Liver (tissue), 8 donors: ENCODE measurements at regions not wholly inside any gene's neighbourhood (a gene's known extent, or its start where the extent isn't known, plus 50 kb on each side); places are given as distances from the start of the nearest gene placed in this dataset.

Source experiments
- DNase-seq: peaks from one replicate; pipeline ENCODE4 v3.0.0-alpha.2; 2017; ENCODE audit warnings: low spot score
- H3K27ac ChIP-seq, 2 donors: one replicate each; pipeline ENCODE4 v1.7.0; 2013; ENCODE audit warnings: inconsistent platforms in 2 of 2, low read length in 2 of 2, control low read depth in 1 of 2, low read depth in 1 of 2, mild to moderate bottlenecking in 1 of 2
- H3K27me3 ChIP-seq, 4 donors: one replicate each; pipeline versions ENCODE4 v1.6.1 to v1.7.0; 2013; ENCODE audit warnings: low read length in 3 of 4, inconsistent platforms in 1 of 4, mild to moderate bottlenecking in 1 of 4, moderate library complexity in 1 of 4; ENCODE audit not compliant: control insufficient read depth in 4 of 4, insufficient read depth in 4 of 4
- H3K36me3 ChIP-seq, 4 donors: one replicate each; pipeline versions ENCODE4 v1.6.1 to v1.7.0; 2013; ENCODE audit warnings: low read length in 3 of 4, mild to moderate bottlenecking in 3 of 4, low read depth in 1 of 4, moderate library complexity in 1 of 4; ENCODE audit not compliant: control insufficient read depth in 4 of 4, insufficient read depth in 3 of 4
- H3K4me1 ChIP-seq, 4 donors: one replicate each; pipeline versions ENCODE4 v1.6.1 to v1.7.0; 2013; ENCODE audit warnings: low read length in 3 of 4, mild to moderate bottlenecking in 3 of 4, moderate library complexity in 1 of 4; ENCODE audit not compliant: control insufficient read depth in 4 of 4, insufficient read depth in 4 of 4
- H3K4me3 ChIP-seq, 3 donors: one replicate each; pipeline versions ENCODE4 v1.6.1 to v1.7.0; 2013; ENCODE audit warnings: low read length in 3 of 3, control low read depth in 1 of 3, low read depth in 1 of 3, mild to moderate bottlenecking in 1 of 3
- H3K9ac ChIP-seq, 2 donors: one replicate each; pipeline ENCODE4 v1.7.0; 2013; ENCODE audit warnings: low read length in 2 of 2, mild to moderate bottlenecking in 2 of 2, moderate library complexity in 2 of 2, control low read depth in 1 of 2, low read depth in 1 of 2
- H3K9me3 ChIP-seq, 4 donors: one replicate each; pipeline versions ENCODE4 v1.6.1 to v1.7.0; 2013; ENCODE audit warnings: low read length in 3 of 4; ENCODE audit not compliant: control insufficient read depth in 4 of 4
- ATF3 ChIP-seq: IDR thresholded peaks from 2 replicates; pipeline ENCODE4 v1.6.1; 2016; ENCODE audit warnings: antibody characterized with exemption
- CTCF ChIP-seq: fragments of 150-350 bp; IDR thresholded peaks from 2 replicates; pipeline ENCODE4 v1.5.1; 2017; ENCODE audit warnings: improper control_type of control experiment, low read depth, low read length; ENCODE audit not compliant: missing input control
- EGR1 ChIP-seq, 2 donors: IDR thresholded peaks; 2 replicates each; pipeline ENCODE4 v1.6.1; 2016 to 2018; ENCODE audit warnings: antibody characterized with exemption in 2 of 2, low read depth in 2 of 2
- FOXA1 ChIP-seq: IDR thresholded peaks from 2 replicates; pipeline ENCODE4 v1.6.1; 2016; ENCODE audit warnings: antibody characterized with exemption
- FOXA2 ChIP-seq: IDR thresholded peaks from 2 replicates; pipeline ENCODE4 v1.6.1; 2016; ENCODE audit warnings: antibody characterized with exemption
- GABPA ChIP-seq, 2 donors: IDR thresholded peaks in 1 of 2; conservative IDR thresholded peaks in 1 of 2; 2 replicates each; pipeline ENCODE4 v1.6.1; 2016; ENCODE audit warnings: antibody characterized with exemption in 2 of 2, mild to moderate bottlenecking in 1 of 2, moderate library complexity in 1 of 2
- HNF4A ChIP-seq, 2 donors: conservative IDR thresholded peaks; 2 replicates each; pipeline ENCODE4 v1.6.1; 2016; ENCODE audit warnings: antibody characterized with exemption in 2 of 2, mild to moderate bottlenecking in 2 of 2
- HNF4G ChIP-seq: IDR thresholded peaks from 2 replicates; pipeline ENCODE4 v1.6.1; 2016; ENCODE audit warnings: antibody characterized with exemption
- JUND ChIP-seq, 2 donors: IDR thresholded peaks; 2 replicates each; pipeline ENCODE4 v1.6.1; 2016; ENCODE audit warnings: antibody characterized with exemption in 2 of 2
- MAX ChIP-seq: IDR thresholded peaks from 2 replicates; pipeline ENCODE4 v1.6.1; 2016; ENCODE audit warnings: antibody characterized with exemption
- NR2F2 ChIP-seq: IDR thresholded peaks from 2 replicates; pipeline ENCODE4 v1.6.1; 2016; ENCODE audit warnings: antibody characterized with exemption
- RAD21 ChIP-seq, 2 donors: IDR thresholded peaks; 2 replicates each; pipeline ENCODE4 v1.6.1; 2016; ENCODE audit warnings: antibody characterized with exemption in 2 of 2, mild to moderate bottlenecking in 2 of 2
- RXRA ChIP-seq, 2 donors: IDR thresholded peaks; 2 replicates each; pipeline ENCODE4 v1.6.1; 2017 to 2018; ENCODE audit warnings: antibody characterized with exemption in 2 of 2, mild to moderate bottlenecking in 1 of 2
- SP1 ChIP-seq: IDR thresholded peaks from 2 replicates; pipeline ENCODE4 v1.6.1; 2018; ENCODE audit warnings: antibody characterized with exemption, mild to moderate bottlenecking
- TAF1 ChIP-seq: conservative IDR thresholded peaks from 2 replicates; pipeline ENCODE4 v1.6.1; 2016; ENCODE audit warnings: antibody characterized with exemption, mild to moderate bottlenecking
- YY1 ChIP-seq: IDR thresholded peaks from 2 replicates; pipeline ENCODE4 v1.6.1; 2016; ENCODE audit warnings: antibody characterized with exemption, mild to moderate bottlenecking
- ZBTB33 ChIP-seq: IDR thresholded peaks from 2 replicates; pipeline ENCODE4 v1.6.1; 2016; ENCODE audit warnings: antibody characterized with exemption
- WGBS: extraction: QIAGEN DNeasy Blood & Tissue Kit; methylation state at CpG from one replicate; pipeline ENCODE4 v1.1.7; 2013; 5-methylcytosine and 5-hydroxymethylcytosine counted together
- donor health status: healthy.
- donor health status: healthy.
- donor health status: healthy.
- donor health status: healthy.
- donor health status: healthy.

GRCh38 chr1:112318263-112318662 lies 77.8 kb upstream of the CTTNBP2NL start:
- H3K4me1 ChIP-seq: peaks cover 0 to 3% (median 0%) of the 10 kb centered on the region in 4 donors
- no peak overlapping the region for H3K9ac ChIP-seq
- H3K4me3 ChIP-seq: no peak overlapping the region
- H3K9me3 ChIP-seq: no peaks in the 10 kb centered on the region
- H3K27me3 ChIP-seq: peaks cover 0 to 5% (median 0%) of the 10 kb centered on the region in 4 donors
- 89% methylated on average over 2 of the region's 2 CpGs for WGBS
- DNase-seq: no peak
- no peak for TF ChIP-seq TAF1
- no peak for TF ChIP-seq NR2F2
- TF ChIP-seq FOXA1: no peak
- TF ChIP-seq YY1: no peak
- TF ChIP-seq HNF4G: no peak
- no peak for TF ChIP-seq FOXA2
- no peak for TF ChIP-seq RXRA (IDR thresholded peaks at IDR 0.05)
- no peak for TF ChIP-seq HNF4A (conservative IDR thresholded peaks at IDR 0.05)
- TF ChIP-seq ZBTB33: no peak
- TF ChIP-seq MAX: no peak
- no peak for TF ChIP-seq GABPA (IDR thresholded peaks at IDR 0.05 in 1 of 2, conservative IDR thresholded peaks at IDR 0.05 in 1 of 2)
- no peak for TF ChIP-seq SP1
- H3K36me3 ChIP-seq: no peaks in the 10 kb centered on the region
- H3K27ac ChIP-seq: no peak overlapping the region

- H3K9ac ChIP-seq: no peak overlapping the region
- H3K9me3 ChIP-seq: no peaks in the 10 kb centered on the region
- H3K27ac ChIP-seq: no peak overlapping the region
- TF ChIP-seq RAD21 (IDR thresholded peaks at IDR 0.05) (no peak), TAF1 (no peak), RXRA (IDR thresholded peaks at IDR 0.05) (no peak), HNF4G (no peak), CTCF (no peak), JUND (IDR thresholded peaks at IDR 0.05) (no peak), YY1 (no peak), EGR1 (IDR thresholded peaks at IDR 0.05; ENCODE audit: low read depth in 2 of 2) (no peak), ATF3 (no peak), NR2F2 (no peak)
- peaks cover 0 to 3% (median 0%) of the 10 kb centered on the region in 4 donors for H3K4me1 ChIP-seq
- H3K36me3 ChIP-seq: no peaks in the 10 kb centered on the region
- H3K27me3 ChIP-seq: no peaks in the 10 kb centered on the region
- H3K4me3 ChIP-seq: no peak overlapping the region
- no peak for DNase-seq
- WGBS: 72% methylated on average over 3 of the region's 3 CpGs
These were observed 77.2 kb upstream of the CTTNBP2NL start for GRCh38 chr1:112318698-112319370.
